ENCODE measurements at regions not wholly inside any gene's neighbourhood (a gene's known extent, or its start where the extent isn't known, plus 50 kb on each side); places are given as distances from the start of the nearest gene placed in this dataset.

DNA sequence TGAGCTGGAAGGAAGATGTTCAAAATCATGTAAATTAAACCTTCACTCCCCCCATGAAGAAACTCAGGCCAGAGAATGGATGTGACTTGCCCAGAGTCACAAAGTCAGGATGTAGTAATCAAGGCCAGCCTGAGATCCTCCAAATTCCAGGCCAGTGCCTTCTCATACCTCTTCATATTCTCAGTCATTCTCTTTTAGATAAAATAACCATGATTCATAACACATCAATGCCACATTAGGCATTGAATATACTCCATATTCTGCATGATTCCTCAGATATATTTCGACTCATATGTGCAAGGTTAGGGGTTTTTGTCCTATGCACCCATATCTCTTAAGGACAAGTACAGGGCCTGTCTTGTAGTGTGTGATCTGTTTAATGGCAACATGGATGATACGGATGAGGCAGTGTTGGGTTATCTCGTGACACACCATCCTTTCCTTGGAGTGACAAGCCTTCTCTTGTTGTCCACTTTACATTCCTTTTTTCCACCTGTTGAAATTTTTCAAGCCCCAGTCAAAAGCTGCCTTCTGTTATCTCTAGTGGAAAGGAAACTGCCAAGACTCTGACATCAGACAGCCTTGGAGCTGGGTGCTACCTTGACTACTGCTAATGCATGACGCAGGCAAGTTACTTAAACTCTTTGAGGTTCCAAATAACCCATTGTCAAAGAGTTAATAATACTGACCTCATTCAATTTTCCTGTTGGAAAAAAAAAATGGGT, 227.5 kb upstream of the NR4A3 start:
- no peak for DNase-seq
- 78 to 81% (median 80%) methylated on average over 4 of the region's 4 CpGs for WGBS, 3 donors

DNA sequence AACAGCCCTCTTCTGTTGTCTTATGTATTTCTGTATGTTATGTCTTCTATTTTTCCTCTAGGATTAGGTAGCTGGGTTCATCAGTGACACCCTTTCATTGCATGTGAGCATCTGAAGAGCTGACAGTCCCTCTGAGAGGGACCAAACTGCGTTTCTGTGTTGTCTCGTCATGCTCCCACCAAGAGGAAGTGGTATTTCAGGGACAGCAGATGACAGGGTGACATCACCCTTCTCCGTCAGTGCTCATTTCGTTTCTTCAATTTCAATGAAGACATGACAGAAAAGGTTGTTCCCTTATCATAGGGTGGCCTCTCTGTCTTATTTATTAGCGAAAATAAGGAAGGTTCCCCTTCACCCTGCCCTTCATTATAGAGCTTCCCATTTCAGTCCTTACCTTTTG, 225.9 kb upstream of the NR4A3 start:
- Histone ChIP-seq H3K36me3 (no peaks in the 10 kb centered on the region), H3K27ac (no peak overlapping the region), H3K27me3 (no peaks in the 10 kb centered on the region), H3K9me3 (no peaks in the 10 kb centered on the region), H3K4me3 (no peak overlapping the region), H3K4me1 (ENCODE audit: insufficient read depth) (no peaks in the 10 kb centered on the region)
- WGBS, 3 donors, result 84 to 89% (median 86%) methylated on average over 5 of the region's 5 CpGs
- intact Hi-C loops (cut with DNase I), result no loop called here
- DNase-seq, result no peak
- TF ChIP-seq, protein P1, sequence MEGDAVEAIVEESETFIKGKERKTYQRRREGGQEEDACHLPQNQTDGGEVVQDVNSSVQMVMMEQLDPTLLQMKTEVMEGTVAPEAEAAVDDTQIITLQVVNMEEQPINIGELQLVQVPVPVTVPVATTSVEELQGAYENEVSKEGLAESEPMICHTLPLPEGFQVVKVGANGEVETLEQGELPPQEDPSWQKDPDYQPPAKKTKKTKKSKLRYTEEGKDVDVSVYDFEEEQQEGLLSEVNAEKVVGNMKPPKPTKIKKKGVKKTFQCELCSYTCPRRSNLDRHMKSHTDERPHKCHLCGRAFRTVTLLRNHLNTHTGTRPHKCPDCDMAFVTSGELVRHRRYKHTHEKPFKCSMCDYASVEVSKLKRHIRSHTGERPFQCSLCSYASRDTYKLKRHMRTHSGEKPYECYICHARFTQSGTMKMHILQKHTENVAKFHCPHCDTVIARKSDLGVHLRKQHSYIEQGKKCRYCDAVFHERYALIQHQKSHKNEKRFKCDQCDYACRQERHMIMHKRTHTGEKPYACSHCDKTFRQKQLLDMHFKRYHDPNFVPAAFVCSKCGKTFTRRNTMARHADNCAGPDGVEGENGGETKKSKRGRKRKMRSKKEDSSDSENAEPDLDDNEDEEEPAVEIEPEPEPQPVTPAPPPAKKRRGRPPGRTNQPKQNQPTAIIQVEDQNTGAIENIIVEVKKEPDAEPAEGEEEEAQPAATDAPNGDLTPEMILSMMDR (IDR thresholded peaks at IDR 0.05), result no peak
- TF ChIP-seq POLR2A (IDR thresholded peaks at IDR 0.05) (no peak), EP300 (IDR thresholded peaks at IDR 0.05) (no peak)

More for the DNA sequence above, 227.5 kb upstream of the NR4A3 start:
- H3K4me1 ChIP-seq (ENCODE audit: insufficient read depth), result no peaks in the 10 kb centered on the region
- no peaks in the 10 kb centered on the region for H3K9me3 ChIP-seq
- no peak for TF ChIP-seq EP300 (IDR thresholded peaks at IDR 0.05)
- TF ChIP-seq, protein P1 (IDR thresholded peaks at IDR 0.05), result no peak
- H3K36me3 ChIP-seq, result no peaks in the 10 kb centered on the region
- no peak overlapping the region for H3K4me3 ChIP-seq
- H3K27me3 ChIP-seq, result no peaks in the 10 kb centered on the region
- intact Hi-C loops (cut with DNase I), result no loop called here
- no peak overlapping the region for H3K27ac ChIP-seq

DNA sequence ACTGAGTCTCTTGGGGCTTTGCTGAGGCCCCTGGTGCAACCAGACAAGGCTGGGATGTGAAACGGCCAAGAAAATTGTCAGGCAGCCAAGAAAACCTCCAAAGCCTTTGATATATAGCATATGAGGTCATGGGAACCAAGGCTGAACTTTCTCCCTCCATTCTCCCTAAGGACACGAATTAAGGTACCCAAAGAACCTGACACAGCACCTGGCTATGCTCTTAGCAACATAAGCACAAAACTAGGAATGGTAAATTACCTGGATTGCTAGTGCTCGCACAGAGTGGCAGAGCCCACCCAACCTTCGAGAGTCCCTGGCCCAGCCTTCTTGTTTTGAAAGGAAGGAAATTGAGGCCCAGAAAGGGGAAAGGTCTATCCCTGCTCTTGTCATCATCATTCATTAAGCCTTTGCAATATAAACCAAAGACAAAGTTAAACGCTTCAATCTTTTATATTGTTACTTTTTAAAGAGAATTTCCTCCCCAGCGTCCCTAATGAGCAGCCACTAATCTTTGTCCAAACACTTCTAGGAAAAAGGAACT, 220.0 kb upstream of the NR4A3 start:
- TF ChIP-seq POLR2A (IDR thresholded peaks at IDR 0.05), result no peak
- TF ChIP-seq EP300 (IDR thresholded peaks at IDR 0.05), result no peak
- TF ChIP-seq, protein P1 (IDR thresholded peaks at IDR 0.05), result no peak
- Histone ChIP-seq H3K36me3 (no peaks in the 10 kb centered on the region), H3K4me1 (ENCODE audit: insufficient read depth) (no peaks in the 10 kb centered on the region), H3K27ac (no peak overlapping the region), H3K9me3 (no peaks in the 10 kb centered on the region), H3K27me3 (no peaks in the 10 kb centered on the region), H3K4me3 (no peak overlapping the region)
- DNase-seq, result no peak
- intact Hi-C loops (cut with DNase I), result no loop called here
- 16 to 22% (median 20%) methylated on average over 6 of the region's 6 CpGs for WGBS, 3 donors

DNA sequence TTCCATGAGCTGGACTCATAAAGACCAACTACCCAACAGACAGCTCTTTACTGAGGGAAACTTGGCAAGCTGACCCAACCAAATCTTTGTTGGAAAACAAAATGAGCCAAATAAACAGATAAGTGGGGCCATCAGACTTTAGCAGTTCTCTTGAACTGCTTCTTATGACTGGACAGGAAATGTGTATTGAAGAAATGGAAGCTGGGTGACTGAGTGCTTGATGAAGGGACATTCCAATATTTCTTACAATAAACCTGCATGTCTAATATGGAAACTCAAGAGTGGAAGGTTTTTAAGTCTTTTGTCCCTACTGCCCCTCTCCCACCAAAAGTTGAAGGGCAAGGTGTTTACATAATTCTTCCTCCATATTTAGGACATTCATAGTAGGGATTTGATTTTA, 218.8 kb upstream of the NR4A3 start:
- no peaks in the 10 kb centered on the region for H3K27me3 ChIP-seq
- H3K4me3 ChIP-seq, result no peak overlapping the region
- H3K36me3 ChIP-seq, result no peaks in the 10 kb centered on the region
- no peaks in the 10 kb centered on the region for H3K4me1 ChIP-seq (ENCODE audit: insufficient read depth)
- no peak for DNase-seq
- no peaks in the 10 kb centered on the region for H3K9me3 ChIP-seq
- no peak overlapping the region for H3K27ac ChIP-seq
- TF ChIP-seq, protein P1 (IDR thresholded peaks at IDR 0.05), result no peak
- no peak for TF ChIP-seq POLR2A (IDR thresholded peaks at IDR 0.05)
- TF ChIP-seq EP300 (IDR thresholded peaks at IDR 0.05), result no peak
- intact Hi-C loops (cut with DNase I), result no loop called here
